ENCODE measurements at regions not wholly inside any gene's neighbourhood (a gene's known extent, or its start where the extent isn't known, plus 50 kb on each side); places are given as distances from the start of the nearest gene placed in this dataset.
A peak's percentile ranks its signal among the peaks of the same experiment; 100 is the strongest.

DNA sequence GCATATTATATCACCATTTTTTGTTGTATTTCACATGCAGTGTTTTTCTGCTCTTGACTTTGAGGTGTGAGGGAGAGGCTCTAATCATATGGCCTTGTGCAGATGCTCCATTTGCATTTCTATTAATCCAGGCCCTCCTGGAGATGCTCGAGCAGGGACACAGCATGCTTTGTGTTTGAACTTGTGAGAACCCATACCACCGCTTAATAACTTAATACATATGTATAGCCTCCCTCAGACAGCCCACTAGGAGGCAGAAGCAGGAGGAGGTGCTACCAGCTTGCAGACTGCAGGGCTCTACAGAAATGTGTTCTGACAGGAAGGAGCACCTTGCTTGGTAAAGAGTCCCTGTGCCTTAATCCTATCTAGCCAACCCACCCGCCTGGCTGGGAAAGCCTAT is 155.2 kb downstream of the BARHL2 start:
- in situ Hi-C loops (cut with MboI; ENCODE audit: low pct_unique_long_range_greater_than_20kb, low sequenced_read_pairs) = no loop called here
- DNase-seq = no peak

DNA sequence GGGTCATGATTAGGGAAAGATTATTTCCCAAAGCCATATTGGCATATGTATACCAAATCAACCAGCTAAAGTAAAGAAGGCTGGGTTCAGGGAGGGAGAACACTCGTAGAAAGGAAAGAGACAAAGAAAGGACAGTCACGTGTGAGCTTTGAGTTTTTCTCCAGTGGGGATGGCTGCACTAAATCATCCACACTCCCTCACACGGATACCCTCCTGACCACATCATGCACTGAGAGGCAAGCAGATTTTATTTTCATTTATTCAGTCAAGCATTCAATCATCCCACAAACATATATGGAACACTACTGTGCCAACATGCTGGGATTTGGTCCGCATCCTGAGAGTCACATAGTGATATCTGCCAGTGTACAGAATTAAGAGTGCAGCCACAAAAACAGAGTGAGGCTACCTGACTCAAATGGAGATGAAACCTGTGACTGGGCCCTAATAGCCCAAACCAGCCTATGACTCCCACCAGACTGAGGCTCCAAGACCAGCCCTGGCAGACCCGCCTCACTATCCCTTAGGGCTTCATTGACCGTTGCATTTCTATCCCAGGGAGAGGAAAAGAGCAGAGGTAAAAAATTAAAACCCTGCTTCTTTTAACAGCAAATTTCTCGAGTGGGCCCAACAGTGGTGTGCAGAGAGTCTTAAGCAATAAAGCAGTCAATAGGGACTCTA is 155.9 kb downstream of the BARHL2 start:
- no peak for DNase-seq
- in situ Hi-C loops (cut with MboI; ENCODE audit: low pct_unique_long_range_greater_than_20kb, low sequenced_read_pairs) = no loop called here

DNA sequence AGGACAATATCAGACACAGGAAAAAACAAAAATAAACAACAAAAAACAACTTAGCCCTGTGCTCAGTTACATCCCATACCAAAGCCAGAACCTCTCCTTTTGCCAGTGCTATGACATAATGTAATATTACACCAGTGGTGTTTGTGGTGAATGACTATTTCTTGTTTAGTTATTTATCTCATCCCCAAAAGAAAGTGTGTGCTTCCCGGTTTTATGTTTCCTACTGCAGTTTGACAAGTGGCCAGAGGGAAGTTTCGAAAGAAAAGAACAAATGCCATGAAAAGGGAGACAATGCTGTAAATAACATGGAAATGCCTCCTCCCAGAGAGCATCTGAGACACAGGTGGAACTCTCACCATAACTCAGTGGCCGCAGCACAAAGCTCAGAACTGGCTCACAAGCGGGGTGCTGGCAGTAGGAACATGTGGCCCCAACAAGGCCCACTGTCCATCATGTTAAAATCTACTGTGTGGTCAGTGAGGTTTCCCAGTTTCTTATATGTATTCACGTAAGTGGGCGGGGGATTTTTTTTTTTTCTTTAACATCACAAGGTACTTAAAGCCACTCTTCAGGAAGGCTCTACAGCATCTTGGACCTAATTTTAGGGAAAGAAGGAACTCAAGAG is 158.2 kb downstream of the BARHL2 start:
- in situ Hi-C loops (cut with MboI; ENCODE audit: low pct_unique_long_range_greater_than_20kb, low sequenced_read_pairs) = no loop called here
- DNase-seq = no peak

DNA sequence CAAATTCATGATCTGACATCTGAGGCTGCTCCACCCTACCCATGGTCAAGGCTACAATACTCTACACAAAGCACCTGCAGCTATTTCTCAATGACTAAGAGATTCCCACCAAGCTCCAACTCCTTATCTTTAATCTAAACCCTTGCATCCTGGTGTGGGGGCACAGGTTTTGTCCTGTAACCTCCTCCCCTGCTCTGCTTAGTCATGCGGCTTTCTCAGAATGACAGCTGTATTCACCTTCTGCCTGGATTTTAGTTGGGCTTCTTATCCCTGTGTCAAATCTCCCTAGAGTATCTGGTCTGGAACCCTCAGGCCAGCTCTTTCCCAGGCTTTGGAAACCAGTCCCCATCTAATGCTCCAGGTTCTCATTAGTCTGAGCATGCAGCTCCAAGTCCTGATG is 159.0 kb downstream of the BARHL2 start:
- in situ Hi-C loops (cut with MboI; ENCODE audit: low pct_unique_long_range_greater_than_20kb, low sequenced_read_pairs) = no loop called here
- no peak for DNase-seq

DNA sequence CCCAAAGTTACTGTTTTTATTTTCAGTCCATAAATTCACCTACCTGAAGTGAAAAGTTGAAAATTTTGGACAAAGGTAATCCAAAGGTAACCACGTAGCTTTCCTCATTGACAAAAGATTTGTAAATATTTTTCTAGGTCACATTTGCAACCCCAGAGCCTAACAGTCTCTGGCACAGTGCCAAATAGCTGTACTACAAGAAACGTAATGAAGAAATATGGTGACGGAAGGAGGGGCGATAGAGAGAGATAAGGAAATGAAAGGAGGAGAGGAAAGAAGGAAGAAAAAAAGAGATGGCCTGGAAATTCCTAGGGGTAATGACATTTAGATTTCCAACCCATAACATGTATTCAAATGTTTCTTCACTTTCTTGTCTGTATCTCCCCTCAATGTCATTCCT is 159.4 kb downstream of the BARHL2 start:
- in situ Hi-C loops (cut with MboI; ENCODE audit: low pct_unique_long_range_greater_than_20kb, low sequenced_read_pairs) = no loop called here
- no peak for DNase-seq

DNA sequence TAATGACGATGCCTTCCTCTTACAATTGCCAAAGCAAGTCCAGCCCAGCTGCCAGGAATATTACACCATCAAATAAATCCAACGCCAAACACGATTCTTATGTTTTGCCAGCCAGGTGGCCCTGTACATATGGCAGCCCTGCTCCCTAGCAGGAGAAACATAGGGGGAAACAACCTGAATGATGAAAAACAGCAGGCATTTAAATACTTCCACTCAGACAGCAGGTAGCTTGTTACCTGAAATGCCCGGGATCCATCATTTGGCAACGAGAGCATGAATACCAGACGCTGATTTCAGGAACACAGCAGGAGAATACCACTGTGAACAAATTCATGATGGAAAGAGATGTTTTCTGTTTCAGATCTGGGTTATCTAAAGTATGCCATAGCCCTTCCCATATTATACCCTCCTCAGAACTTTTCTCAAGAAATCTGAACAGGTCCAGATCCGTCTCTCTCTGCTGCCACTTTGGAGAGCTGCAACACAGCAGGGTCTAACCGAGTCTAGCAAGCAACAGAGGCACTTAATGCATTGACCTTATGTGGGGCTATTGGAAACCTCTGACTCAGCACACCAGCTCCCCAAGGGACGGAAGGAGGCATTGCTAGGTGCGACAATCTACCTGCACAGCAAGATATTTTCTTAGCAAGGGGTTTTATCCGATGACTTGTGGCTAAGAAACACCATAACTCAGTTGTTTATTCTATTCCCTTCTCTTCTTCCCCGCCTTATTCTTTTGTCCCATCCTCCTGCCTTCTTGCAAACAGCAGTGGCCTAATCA is 166.3 kb downstream of the BARHL2 start:
- in situ Hi-C loops (cut with MboI; ENCODE audit: low pct_unique_long_range_greater_than_20kb, low sequenced_read_pairs) = no loop called here
- DNase-seq = no peak

DNA sequence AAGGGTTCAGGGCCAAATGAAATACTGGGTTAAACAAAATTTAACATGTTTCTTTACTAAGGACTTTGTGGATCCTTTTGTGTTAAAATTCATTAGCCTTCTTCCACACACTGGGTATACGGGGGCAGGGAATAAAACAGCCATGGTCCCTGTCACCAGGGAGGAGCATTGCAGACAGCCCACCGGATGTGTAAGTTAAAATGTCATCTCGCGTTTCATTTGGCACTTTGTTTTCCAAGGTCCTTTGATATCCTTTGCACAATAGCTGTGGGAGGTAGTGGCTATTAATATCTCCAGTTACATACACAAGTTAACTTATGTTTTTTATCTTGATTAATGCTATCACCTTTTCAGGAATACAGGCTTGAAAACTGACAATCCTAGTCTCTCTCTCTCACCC is 172.7 kb downstream of the BARHL2 start:
- in situ Hi-C loops (cut with MboI; ENCODE audit: low pct_unique_long_range_greater_than_20kb, low sequenced_read_pairs) = no loop called here
- no peak for DNase-seq

DNA sequence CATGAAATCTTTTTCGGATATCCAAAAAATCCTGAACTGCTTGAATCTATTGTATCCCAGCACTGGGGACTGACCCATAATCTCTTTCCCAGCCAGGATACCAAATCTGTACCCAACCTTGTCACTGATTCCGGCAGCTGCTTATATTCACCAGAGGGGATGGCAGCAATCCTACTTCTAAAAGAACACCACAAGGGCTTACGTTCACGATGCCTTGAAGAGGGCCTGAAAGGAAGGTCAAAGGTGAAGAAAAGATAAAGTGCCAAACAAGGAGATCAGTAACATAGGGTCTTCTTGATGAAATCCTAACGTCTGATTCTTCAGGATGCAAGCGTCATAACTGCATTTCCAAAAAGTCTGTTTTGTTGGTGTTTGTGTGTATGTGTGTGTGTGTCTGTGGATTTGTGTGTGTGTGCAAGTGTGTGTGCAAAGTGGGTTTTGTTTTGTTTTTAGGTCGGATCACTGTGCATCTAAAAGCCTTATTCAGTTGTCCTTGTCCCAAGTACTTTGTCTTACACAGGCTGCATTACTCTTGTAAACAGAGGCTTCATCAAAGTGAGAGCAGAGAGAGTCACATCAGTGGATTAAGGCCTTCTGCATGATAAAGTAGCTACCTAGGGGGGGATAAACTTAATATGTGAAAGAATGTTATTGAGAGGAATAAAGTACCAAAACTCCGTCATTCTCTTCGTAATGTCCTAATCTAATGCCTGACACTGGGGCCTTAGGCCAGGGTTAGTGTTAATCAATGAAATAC is 179.3 kb downstream of the BARHL2 start:
- DNase-seq = no peak
- in situ Hi-C loops (cut with MboI; ENCODE audit: low pct_unique_long_range_greater_than_20kb, low sequenced_read_pairs) = no loop called here

DNA sequence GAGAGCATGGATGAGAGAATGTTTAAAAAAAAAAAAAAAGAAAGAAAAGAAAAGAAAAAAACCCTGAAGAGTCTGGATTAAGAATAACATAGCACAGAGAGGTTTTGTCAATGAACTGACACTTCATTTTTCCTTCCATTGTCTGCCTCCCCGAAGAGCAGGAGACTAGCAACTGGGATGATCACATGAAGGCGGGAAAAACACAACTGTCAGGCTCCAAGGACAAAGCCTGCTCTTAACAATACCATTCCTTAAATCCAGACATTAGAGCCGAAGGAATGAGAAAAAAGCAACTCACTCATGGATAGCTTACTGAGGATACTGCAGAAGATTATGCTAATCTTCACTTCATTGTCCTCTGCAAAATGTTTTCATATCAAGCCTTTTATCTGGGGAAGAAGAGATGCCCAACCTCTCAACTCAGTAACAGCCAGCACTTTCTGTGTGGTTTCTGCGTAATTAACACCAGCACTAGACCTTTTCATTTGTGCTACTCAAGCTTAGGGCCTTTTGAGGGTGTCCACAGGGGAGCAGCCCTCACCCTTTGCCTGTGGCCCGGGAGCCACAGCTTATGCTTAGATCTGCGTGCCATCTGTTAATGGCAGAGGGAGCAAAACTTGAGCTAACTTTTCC is 182.3 kb downstream of the BARHL2 start:
- DNase-seq = no peak
- in situ Hi-C loops (cut with MboI; ENCODE audit: low pct_unique_long_range_greater_than_20kb, low sequenced_read_pairs) = no loop called here

DNA sequence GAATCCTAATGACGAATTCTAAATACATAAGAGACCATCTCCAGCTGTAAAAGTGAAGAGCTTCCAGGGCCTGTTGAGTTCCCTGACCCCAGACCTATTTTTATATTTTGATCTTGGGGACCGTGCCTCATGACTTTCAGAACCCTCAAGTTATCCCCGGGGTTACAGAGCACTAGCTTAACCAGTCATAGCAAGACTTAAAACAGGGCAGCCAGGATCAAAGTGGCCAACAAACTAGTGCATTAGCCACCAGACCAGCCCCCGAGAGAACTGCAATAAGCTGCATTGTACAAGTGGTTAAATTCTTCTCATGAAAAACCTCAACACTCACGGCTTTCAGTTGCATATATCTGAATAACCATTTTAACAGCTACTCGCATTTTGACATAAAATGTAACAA is 183.0 kb downstream of the BARHL2 start:
- DNase-seq = no peak

DNA sequence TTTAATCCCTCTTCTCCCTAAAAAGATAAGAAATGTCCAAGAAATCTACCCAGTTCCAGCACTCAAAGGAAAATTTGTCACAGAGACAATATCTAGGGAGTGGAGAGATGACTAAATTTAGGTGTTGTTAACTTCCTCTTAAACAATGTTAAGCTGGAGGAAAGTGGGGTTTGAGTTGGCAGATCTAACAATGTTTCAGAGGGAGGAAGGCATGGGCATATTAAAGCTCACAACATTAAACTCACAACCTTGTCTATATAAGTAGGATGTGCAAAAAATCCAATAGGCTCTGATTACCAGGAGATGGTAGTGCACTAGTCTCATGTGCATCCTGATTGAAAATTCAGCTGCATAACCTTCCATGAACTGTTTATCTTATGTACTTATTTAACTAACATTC is 190.1 kb downstream of the BARHL2 start:
- no peak for DNase-seq
- in situ Hi-C loops (cut with MboI; ENCODE audit: low pct_unique_long_range_greater_than_20kb, low sequenced_read_pairs) = no loop called here

More for the DNA sequence above, 183.0 kb downstream of the BARHL2 start:
- in situ Hi-C loops (cut with MboI; ENCODE audit: low pct_unique_long_range_greater_than_20kb, low sequenced_read_pairs) = no loop called here

DNA sequence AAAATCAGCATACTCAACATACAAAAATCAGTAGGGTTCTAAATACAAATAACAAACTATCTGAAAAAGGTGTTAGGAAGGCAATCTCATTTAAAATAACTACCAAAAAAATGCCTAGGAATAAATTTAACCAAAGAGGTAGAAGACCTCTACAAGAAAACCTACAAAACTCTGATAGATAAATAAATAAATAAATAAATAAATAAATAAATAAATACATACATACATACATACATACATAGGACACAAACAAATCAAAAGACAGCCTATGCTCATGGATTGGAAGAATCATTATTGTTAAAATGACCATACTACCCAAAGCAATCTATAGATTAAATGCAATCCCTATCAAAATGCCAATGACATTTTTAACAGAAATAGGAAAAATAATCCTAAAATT is 194.7 kb downstream of the BARHL2 start:
- no peak for DNase-seq
- in situ Hi-C loops (cut with MboI; ENCODE audit: low pct_unique_long_range_greater_than_20kb, low sequenced_read_pairs) = no loop called here

DNA sequence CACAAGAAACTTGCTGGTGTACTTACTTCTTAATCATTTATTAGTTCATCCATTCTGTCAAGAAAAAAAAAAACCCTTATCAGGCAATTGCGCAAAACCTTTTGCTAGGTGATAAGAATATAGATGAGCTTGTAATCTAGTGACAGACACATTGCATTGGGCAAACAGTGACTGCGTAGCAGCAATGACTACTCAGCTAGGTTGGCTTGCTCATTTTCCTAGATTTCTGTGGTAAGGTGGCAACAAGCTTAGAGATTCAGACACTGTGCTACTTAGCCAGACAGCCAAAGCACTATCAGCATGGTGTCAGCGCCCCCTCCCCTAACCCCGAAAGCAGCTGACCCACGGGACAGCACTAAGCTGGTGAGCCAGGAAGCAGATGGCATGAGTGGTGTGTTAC is 203.1 kb downstream of the BARHL2 start:
- no peak for DNase-seq
- in situ Hi-C loops (cut with MboI; ENCODE audit: low pct_unique_long_range_greater_than_20kb, low sequenced_read_pairs) = no loop called here

DNA sequence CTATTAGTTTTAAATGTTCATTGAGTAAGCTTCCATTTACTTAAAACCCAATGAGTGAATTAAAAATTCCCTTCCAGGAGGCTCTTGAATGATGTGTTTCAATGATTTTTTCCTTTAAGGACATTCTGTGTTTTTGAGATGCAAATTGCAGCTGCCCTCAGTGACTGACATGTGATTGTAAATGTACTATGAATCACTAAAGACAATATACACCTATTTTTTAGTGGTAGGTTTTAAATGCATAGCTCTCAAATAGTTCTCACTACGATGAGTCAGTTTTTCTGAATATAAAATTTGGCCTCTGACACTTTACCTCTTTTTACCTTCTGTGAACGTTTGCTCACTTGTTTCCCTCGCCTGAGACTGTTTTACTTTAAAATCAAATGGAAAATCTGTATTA is 204.7 kb downstream of the BARHL2 start:
- no peak for DNase-seq
- in situ Hi-C loops (cut with MboI; ENCODE audit: low pct_unique_long_range_greater_than_20kb, low sequenced_read_pairs) = no loop called here

DNA sequence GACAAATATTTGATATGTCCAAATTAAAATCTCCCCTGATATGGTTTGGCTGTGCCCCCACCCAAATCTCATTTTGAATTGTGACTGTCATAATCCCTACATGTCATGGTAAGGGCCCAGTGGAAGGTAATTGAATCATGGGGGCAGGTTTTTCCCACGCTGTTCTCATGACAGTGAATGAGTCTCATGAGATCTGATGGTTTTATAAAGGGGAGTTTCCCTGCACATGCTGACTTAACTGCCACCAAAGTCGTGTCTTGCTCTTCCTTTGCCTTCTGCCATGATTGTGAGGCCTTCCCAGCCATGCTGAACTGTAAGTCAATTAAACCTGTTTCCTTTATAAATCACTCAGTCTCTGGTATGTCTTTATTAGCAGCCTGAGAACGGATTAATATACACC is 207.0 kb downstream of the BARHL2 start:
- DNase-seq = no peak
- in situ Hi-C loops (cut with MboI; ENCODE audit: low pct_unique_long_range_greater_than_20kb, low sequenced_read_pairs) = no loop called here

DNA sequence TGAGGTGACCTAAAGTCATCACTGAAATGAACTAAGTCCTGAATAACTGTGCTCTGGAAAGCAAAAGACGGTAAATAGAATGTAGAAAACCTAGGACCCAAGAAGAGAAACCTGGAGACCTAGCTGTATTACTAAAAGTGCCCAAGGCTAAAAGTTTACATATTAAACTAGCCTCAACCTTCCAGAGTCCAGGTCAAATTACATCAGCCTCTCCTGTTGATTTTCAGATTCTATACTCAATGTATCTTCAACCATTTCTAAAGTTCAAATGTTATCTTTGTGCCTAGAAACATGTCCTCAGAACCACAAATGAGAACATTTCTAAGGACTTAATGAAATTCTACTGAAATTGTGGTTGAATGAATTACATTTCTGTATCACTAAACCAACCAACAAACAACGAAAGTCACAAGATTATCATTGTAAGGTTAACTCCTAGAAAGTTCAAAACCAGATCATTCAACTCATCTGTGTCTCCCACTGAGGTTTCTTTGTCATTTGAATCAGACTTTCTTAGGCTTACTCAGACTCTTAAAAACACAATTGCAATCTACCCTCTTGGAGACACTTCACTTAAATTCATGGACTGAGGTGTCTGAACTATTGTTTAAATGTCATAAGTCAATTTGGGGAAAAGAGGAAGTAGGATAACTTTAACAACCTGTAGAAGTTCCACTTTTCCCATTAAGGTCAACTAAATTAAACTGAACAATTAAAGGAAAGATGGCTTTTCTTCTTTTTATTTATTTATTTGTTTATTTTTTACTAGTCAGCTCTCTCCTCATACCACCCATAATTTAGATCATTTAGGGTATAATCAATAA is 207.7 kb downstream of the BARHL2 start:
- peak; percentile 15 for DNase-seq
- in situ Hi-C loops (cut with MboI; ENCODE audit: low pct_unique_long_range_greater_than_20kb, low sequenced_read_pairs) = no loop called here

DNA sequence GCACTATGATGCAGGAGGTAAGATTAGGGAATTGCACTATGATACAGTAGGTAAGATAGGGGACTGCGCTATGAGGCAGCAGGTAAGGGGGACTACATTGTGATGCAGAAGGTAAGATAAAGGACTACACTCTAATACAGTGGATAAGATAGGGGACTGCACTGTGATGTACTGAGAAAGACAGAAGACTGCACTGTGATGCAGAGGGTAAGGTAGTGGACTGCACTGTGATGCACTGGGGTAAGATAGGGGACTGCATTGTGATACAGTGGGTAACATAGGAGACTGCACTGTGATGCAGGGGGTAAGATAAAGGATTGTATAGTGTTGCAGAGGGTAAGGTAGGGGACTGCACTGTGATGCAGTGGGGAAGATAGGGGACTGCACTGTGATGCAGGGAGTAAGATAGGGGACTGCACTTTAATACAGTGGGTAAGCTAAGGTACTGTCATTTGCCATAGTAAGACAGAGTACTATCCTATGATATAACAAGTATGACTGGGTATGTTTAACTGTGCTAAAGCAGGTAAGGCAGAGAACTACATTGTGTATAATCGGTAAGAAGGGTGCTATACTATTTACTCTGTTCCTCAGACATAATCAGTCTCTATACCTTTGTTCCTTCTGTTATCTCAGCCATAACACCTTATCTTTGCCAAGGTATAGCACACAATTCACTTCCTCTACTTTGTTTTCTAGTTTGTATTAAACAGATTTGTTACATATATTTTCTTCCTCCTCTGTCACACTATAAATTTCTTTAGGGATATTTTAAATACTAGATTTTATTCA is 208.5 kb downstream of the BARHL2 start:
- in situ Hi-C loops (cut with MboI; ENCODE audit: low pct_unique_long_range_greater_than_20kb, low sequenced_read_pairs) = no loop called here
- DNase-seq = no peak

DNA sequence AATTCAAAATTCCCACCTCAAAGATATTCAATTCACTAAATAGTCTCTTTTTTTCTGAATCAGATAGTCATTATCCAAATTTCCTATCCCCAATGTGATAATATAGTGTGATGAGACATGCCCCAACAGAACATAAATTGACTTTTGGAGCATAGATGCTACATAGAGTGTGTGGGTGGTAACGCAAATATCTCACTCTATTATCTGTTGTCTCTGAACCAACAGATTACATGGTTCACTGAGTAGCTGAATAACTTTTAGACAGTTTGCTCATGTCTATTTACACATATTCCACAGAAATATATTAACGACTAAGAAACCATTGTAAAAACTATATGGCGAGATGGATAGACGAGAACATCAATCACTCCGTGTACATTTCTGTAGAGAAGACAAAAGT is 209.9 kb downstream of the BARHL2 start:
- DNase-seq = no peak
- in situ Hi-C loops (cut with MboI; ENCODE audit: low pct_unique_long_range_greater_than_20kb, low sequenced_read_pairs) = no loop called here
